ENCODE measurements at regions not wholly inside any gene's neighbourhood (a gene's known extent, or its start where the extent isn't known, plus 50 kb on each side); places are given as distances from the start of the nearest gene placed in this dataset.

DNA sequence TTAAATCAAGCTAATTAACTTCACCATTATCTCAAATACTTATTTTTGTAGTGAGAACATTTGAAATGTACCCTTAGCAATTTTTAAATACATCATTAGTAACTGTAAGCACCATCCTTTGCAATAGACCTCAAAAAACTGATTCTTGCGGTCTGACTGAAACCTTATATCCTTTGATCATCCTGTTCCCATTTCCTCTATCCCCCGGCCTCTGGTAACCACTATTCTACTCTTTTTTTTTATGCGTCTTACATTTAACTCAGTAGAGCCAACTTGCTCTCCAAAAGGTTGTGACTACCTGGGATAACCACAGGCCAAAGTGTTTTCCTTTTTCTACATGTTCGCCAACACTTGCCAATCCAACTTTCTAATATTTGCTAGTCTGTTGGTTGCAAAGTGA lies 106.1 kb downstream of the IRX1 start:
- no peaks in the 10 kb centered on the region; a peak in 1 of 3 replicates for H3K36me3 ChIP-seq (ENCODE audit: control insufficient read depth in 2 of 2, insufficient read depth in 1 of 2, low read length in 2 of 2)
- no peaks in the 10 kb centered on the region; the same call in 1 of the 2 replicates for H3K9me3 ChIP-seq (ENCODE audit: control insufficient read depth, insufficient read depth, low read depth, low read length)
- no peak overlapping the region for H3K27ac ChIP-seq (ENCODE audit: extremely low read depth, low read depth, low read length)
- H3K4me1 ChIP-seq (ENCODE audit: control insufficient read depth, insufficient read depth, low read length) = no peaks in the 10 kb centered on the region
- POLR2A ChIA-PET = no interaction called here
- CTCF ChIA-PET = no interaction called here
- no peak for TF ChIP-seq ZNF2 (tag by site-specific recombination; IDR thresholded peaks at IDR 0.05)
- no peak for TF ChIP-seq SP3 (tag by site-specific recombination; IDR thresholded peaks at IDR 0.05)
- no peak for TF ChIP-seq ZNF76 (tag by site-specific recombination; IDR thresholded peaks at IDR 0.05; ENCODE audit: borderline replicate concordance, low read depth)
- no peak for TF ChIP-seq ZNF214 (tag by site-specific recombination; IDR thresholded peaks at IDR 0.05; ENCODE audit: borderline replicate concordance)
- TF ChIP-seq ZNF529 (tag by site-specific recombination; IDR thresholded peaks at IDR 0.05; ENCODE audit: insufficient replicate concordance) = no peak
- no peak overlapping the region for H3K4me3 ChIP-seq (ENCODE audit: low read depth, low read length)

DNA sequence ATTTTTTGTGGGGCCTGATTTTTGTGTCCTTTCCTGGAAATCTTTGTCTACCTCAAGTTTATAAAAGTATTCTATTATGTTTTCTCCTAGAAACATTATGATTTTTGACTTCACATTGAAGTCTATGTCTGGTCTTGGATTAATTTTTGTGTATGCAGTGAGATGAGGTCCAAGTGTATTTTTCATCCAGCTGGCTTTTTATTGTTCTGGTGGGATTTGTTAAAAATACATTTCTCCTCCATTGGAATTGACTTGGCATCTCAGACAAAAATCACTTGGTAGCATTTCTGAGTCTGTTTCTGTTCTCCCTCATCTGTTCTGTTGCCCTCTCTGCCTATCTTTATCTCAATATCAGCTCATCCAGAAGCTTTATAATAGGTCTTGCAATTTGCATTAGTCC lies 109.0 kb downstream of the IRX1 start:
- Histone ChIP-seq H3K4me1 (ENCODE audit: control insufficient read depth, insufficient read depth, low read length) (no peaks in the 10 kb centered on the region), H3K36me3 (ENCODE audit: control insufficient read depth in 2 of 2, insufficient read depth in 1 of 2, low read length in 2 of 2) (no peaks in the 10 kb centered on the region; a peak in 1 of 3 replicates), H3K9me3 (ENCODE audit: control insufficient read depth, insufficient read depth, low read depth, low read length) (no peaks in the 10 kb centered on the region; the same call in 1 of the 2 replicates), H3K27ac (ENCODE audit: extremely low read depth, low read depth, low read length) (no peak overlapping the region), H3K4me3 (ENCODE audit: low read depth, low read length) (no peak overlapping the region)
- TF ChIP-seq ZNF280C (tag by site-specific recombination; IDR thresholded peaks at IDR 0.05) (no peak), SETDB1 (IDR thresholded peaks at IDR 0.05; ENCODE audit: insufficient read length, low read length) (no peak), ZNF670 (tag by site-specific recombination; IDR thresholded peaks at IDR 0.05; ENCODE audit: low read depth) (no peak), ZNF248 (tag by site-specific recombination; IDR thresholded peaks at IDR 0.05) (no peak), ZNF2 (tag by site-specific recombination; IDR thresholded peaks at IDR 0.05) (no peak), ZNF10 (tag by site-specific recombination; IDR thresholded peaks at IDR 0.05) (no peak), ZNF202 (tag by site-specific recombination; IDR thresholded peaks at IDR 0.05; ENCODE audit: borderline replicate concordance) (no peak), KLF9 (tag by site-specific recombination; IDR thresholded peaks at IDR 0.05; ENCODE audit: low read depth) (no peak)
- TF ChIP-seq, protein P1, sequence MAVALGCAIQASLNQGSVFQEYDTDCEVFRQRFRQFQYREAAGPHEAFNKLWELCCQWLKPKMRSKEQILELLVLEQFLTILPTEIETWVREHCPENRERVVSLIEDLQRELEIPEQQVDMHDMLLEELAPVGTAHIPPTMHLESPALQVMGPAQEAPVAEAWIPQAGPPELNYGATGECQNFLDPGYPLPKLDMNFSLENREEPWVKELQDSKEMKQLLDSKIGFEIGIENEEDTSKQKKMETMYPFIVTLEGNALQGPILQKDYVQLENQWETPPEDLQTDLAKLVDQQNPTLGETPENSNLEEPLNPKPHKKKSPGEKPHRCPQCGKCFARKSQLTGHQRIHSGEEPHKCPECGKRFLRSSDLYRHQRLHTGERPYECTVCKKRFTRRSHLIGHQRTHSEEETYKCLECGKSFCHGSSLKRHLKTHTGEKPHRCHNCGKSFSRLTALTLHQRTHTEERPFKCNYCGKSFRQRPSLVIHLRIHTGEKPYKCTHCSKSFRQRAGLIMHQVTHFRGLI (tag by site-specific recombination; IDR thresholded peaks at IDR 0.05) = no peak
- ChIA-PET CTCF (no interaction called here), POLR2A (no interaction called here)

DNA sequence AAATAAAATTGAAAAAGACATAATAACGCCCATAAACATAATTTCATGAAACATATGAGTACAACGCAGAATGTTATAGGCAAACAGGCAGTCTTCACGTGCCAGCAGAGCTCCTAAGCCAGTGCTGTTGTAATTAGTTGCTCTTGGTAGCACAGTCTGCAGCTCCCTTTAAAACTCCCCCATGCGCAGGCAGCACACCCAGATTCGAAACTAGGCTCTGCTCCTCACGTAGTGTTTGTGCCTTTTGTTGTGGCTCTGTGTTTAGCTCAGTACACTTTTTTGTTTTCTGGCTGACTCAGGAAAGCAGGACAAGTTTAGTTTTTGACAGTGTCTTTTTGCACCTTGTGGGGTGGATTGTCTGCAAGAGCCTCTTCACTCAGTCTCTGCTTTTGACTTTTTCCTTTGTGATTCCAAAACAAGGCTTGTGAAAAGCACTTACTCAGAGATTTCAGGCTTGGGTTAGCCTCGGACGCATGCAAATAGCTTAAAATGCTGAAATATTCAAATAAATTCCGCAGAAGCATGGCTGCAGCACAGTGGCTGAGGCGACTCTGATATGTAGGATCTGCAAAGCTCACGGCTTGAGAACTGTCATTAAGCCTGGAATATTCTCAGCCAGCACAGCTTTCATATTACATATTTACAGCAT lies 113.6 kb downstream of the IRX1 start:
- H3K27ac ChIP-seq (ENCODE audit: extremely low read depth, low read depth, low read length) = no peak overlapping the region
- CTCF ChIA-PET = interaction anchor here (0.6 kb wide), 1 partner anchor 11 kb away, joined by 5 read pairs; no protein-coding TSS in a partner anchor
- POLR2A ChIA-PET = no interaction called here
- no peaks in the 10 kb centered on the region; a peak in 1 of 3 replicates for H3K36me3 ChIP-seq (ENCODE audit: control insufficient read depth in 2 of 2, insufficient read depth in 1 of 2, low read length in 2 of 2)
- H3K4me3 ChIP-seq (ENCODE audit: low read depth, low read length) = no peak overlapping the region
- no peaks in the 10 kb centered on the region; the same call in 1 of the 2 replicates for H3K9me3 ChIP-seq (ENCODE audit: control insufficient read depth, insufficient read depth, low read depth, low read length)
- TF ChIP-seq ZSCAN16 (tag by site-specific recombination; IDR thresholded peaks at IDR 0.05) (no peak), SP3 (tag by site-specific recombination; IDR thresholded peaks at IDR 0.05) (no peak)
- no peaks in the 10 kb centered on the region for H3K4me1 ChIP-seq (ENCODE audit: control insufficient read depth, insufficient read depth, low read length)
